ENCODE measurements at regions not wholly inside any gene's neighbourhood (a gene's known extent, or its start where the extent isn't known, plus 50 kb on each side); places are given as distances from the start of the nearest gene placed in this dataset.
"Not testable (repeated sequence)": the region's sequence is repeated elsewhere in the genome, so short reads cannot be mapped to it uniquely, and the experiment has no call there.

- Histone ChIP-seq H3K36me3 (ENCODE audit: low read depth) (no peaks in the 10 kb centered on the region), H3K9me3 (ENCODE audit: insufficient read depth, low read depth) (no peaks in the 10 kb centered on the region), H3K79me2 (ENCODE audit: low read depth) (no peaks in the 10 kb centered on the region), H3K9me2 (ENCODE audit: insufficient read depth) (no peaks in the 10 kb centered on the region), H3K4me2 (no peak overlapping the region), H3K4me1 (replicated peaks; ENCODE audit: insufficient read depth) (no peaks in the 10 kb centered on the region), H3K27ac (no peak overlapping the region), H3F3A (ENCODE audit: insufficient read depth, low read depth) (no peaks in the 10 kb centered on the region), H4K20me1 (ENCODE audit: insufficient read depth) (no peaks in the 10 kb centered on the region), H3K4me3 (no peak overlapping the region), H2AFZ (no peak overlapping the region), H3K27me3 (ENCODE audit: insufficient read depth, low read depth) (no peaks in the 10 kb centered on the region)
- ChIA-PET CTCF (no interaction called here), POLR2A (ENCODE audit: unreplicated experiment) (no interaction called here)
- no TSS peak for BruUV-seq (replicated peaks)
- intact Hi-C loops (cut with micrococcal nuclease; ENCODE audit: unreplicated experiment): no loop called here
- no peak for TF ChIP-seq EZH2 (IDR thresholded peaks at IDR 0.05; ENCODE audit: low read depth)
- TF ChIP-seq CTCF (conservative IDR thresholded peaks at IDR 0.05): no peak
- DNase-seq: no peak
Measured at GRCh38 chr3:117865338-117865737, 1155.8 kb downstream of the TUSC7 start.

- Histone ChIP-seq H3K4me3 (no peak overlapping the region), H3K9me3 (ENCODE audit: insufficient read depth, low read depth) (no peaks in the 10 kb centered on the region), H3K79me2 (ENCODE audit: low read depth) (no peaks in the 10 kb centered on the region), H3K4me2 (no peak overlapping the region), H3F3A (ENCODE audit: insufficient read depth, low read depth) (no peaks in the 10 kb centered on the region), H3K36me3 (ENCODE audit: low read depth) (no peaks in the 10 kb centered on the region), H2AFZ (no peak overlapping the region), H4K20me1 (ENCODE audit: insufficient read depth) (no peaks in the 10 kb centered on the region), H3K27ac (no peak overlapping the region), H3K27me3 (ENCODE audit: insufficient read depth, low read depth) (no peaks in the 10 kb centered on the region), H3K9me2 (ENCODE audit: insufficient read depth) (no peaks in the 10 kb centered on the region), H3K4me1 (replicated peaks; ENCODE audit: insufficient read depth) (no peaks in the 10 kb centered on the region)
- DNase-seq: no peak
- ChIA-PET CTCF (no interaction called here), POLR2A (ENCODE audit: unreplicated experiment) (no interaction called here)
- intact Hi-C loops (cut with micrococcal nuclease; ENCODE audit: unreplicated experiment): no loop called here
- no TSS peak for BruUV-seq (replicated peaks)
- no peak for TF ChIP-seq EZH2 (IDR thresholded peaks at IDR 0.05; ENCODE audit: low read depth)
- no peak for TF ChIP-seq CTCF (conservative IDR thresholded peaks at IDR 0.05)
Measured at GRCh38 chr3:117868766-117869165, 1159.2 kb downstream of the TUSC7 start.

GRCh38 chr3:117871934-117872333 lies 1162.4 kb downstream of the TUSC7 start:
- TF ChIP-seq CTCF (conservative IDR thresholded peaks at IDR 0.05) (no peak), EZH2 (IDR thresholded peaks at IDR 0.05; ENCODE audit: low read depth) (no peak)
- H3K4me2 ChIP-seq: no peak overlapping the region
- intact Hi-C loops (cut with micrococcal nuclease; ENCODE audit: unreplicated experiment): no loop called here
- H3K79me2 ChIP-seq (ENCODE audit: low read depth): no peaks in the 10 kb centered on the region
- H3K27me3 ChIP-seq (ENCODE audit: insufficient read depth, low read depth): no peaks in the 10 kb centered on the region
- DNase-seq: no peak
- no TSS peak for BruUV-seq (replicated peaks)
- no peaks in the 10 kb centered on the region for H3K36me3 ChIP-seq (ENCODE audit: low read depth)
- ChIA-PET CTCF (no interaction called here), POLR2A (ENCODE audit: unreplicated experiment) (no interaction called here)
- H3K27ac ChIP-seq: no peak overlapping the region
- no peaks in the 10 kb centered on the region for H3K9me3 ChIP-seq (ENCODE audit: insufficient read depth, low read depth)
- no peaks in the 10 kb centered on the region for H3K9me2 ChIP-seq (ENCODE audit: insufficient read depth)
- no peaks in the 10 kb centered on the region for H3K4me1 ChIP-seq (replicated peaks; ENCODE audit: insufficient read depth)
- no peak overlapping the region for H3K4me3 ChIP-seq
- H3F3A ChIP-seq (ENCODE audit: insufficient read depth, low read depth): no peaks in the 10 kb centered on the region
- no peak overlapping the region for H2AFZ ChIP-seq
- no peaks in the 10 kb centered on the region for H4K20me1 ChIP-seq (ENCODE audit: insufficient read depth)

- H3F3A ChIP-seq (ENCODE audit: insufficient read depth, low read depth); H3K79me2 ChIP-seq (ENCODE audit: low read depth); BruUV-seq (replicated peaks); H3K36me3 ChIP-seq (ENCODE audit: low read depth); H4K20me1 ChIP-seq (ENCODE audit: insufficient read depth); intact Hi-C loops (cut with micrococcal nuclease; ENCODE audit: unreplicated experiment); H3K9me2 ChIP-seq (ENCODE audit: insufficient read depth); H3K4me2 ChIP-seq; DNase-seq; H3K27ac ChIP-seq; H3K4me3 ChIP-seq; POLR2A ChIA-PET (ENCODE audit: unreplicated experiment); H3K27me3 ChIP-seq (ENCODE audit: insufficient read depth, low read depth); CTCF ChIA-PET; H3K9me3 ChIP-seq (ENCODE audit: insufficient read depth, low read depth); H3K4me1 ChIP-seq (replicated peaks; ENCODE audit: insufficient read depth); H2AFZ ChIP-seq: not testable (repeated sequence)
Measured at GRCh38 chr3:117872594-117873248, 1161.9 kb downstream of the IGSF11 start.

Measured in PC-9 (cell line).